Loucy (cell line): ENCODE measurements at regions not wholly inside any gene's neighbourhood (a gene's known extent, or its start where the extent isn't known, plus 50 kb on each side); places are given as distances from the start of the nearest gene placed in this dataset.

Experiments
- H2AFZ ChIP-seq: fragments of 200-600 bp; sonication (generic); 2 replicates; pipeline ENCODE4 v1.6.0; 2016; ENCODE audit warnings: antibody characterized with exemption, mild to moderate bottlenecking, low read length, moderate library complexity
- H3F3A ChIP-seq: fragments of 200-600 bp; 2 replicates; pipeline ENCODE4 v1.6.0; 2016; ENCODE audit warnings: antibody characterized with exemption, low read depth, mild to moderate bottlenecking
- H3K27me3 ChIP-seq: fragments of 200-600 bp; sonication (generic); 2 replicates; pipeline ENCODE4 v1.6.1; 2014; ENCODE audit warnings: low read length, mild to moderate bottlenecking; ENCODE audit not compliant: insufficient read depth, poor library complexity, severe bottlenecking
- H3K36me3 ChIP-seq: fragments of 200-600 bp; sonication (generic); 2 replicates; pipeline ENCODE4 v1.6.1; 2016; ENCODE audit warnings: low read length; ENCODE audit not compliant: insufficient read depth
- H3K4me1 ChIP-seq: fragments of 200-600 bp; sonication (generic); 2 replicates; pipeline ENCODE4 v1.5.1; 2014; ENCODE audit warnings: low read length, mild to moderate bottlenecking; ENCODE audit not compliant: insufficient read depth, poor library complexity, severe bottlenecking
- H3K4me2 ChIP-seq: fragments of 200-600 bp; sonication (generic); 2 replicates; pipeline ENCODE4 v1.6.0; 2014; ENCODE audit warnings: antibody characterized with exemption, low read length, low read depth, mild to moderate bottlenecking; ENCODE audit not compliant: poor library complexity, severe bottlenecking
- H3K4me3 ChIP-seq: fragments of 200-600 bp; sonication (generic); 2 replicates; pipeline ENCODE4 v1.5.1; 2014; ENCODE audit warnings: low read length, mild to moderate bottlenecking, mixed read lengths; ENCODE audit not compliant: poor library complexity, severe bottlenecking
- H3K79me2 ChIP-seq: fragments of 200-600 bp; sonication (generic); 2 replicates; pipeline ENCODE4 v1.6.1; 2014; ENCODE audit warnings: low read length; ENCODE audit not compliant: insufficient read depth
- H3K9ac ChIP-seq: fragments of 200-600 bp; sonication (generic); 2 replicates; pipeline ENCODE4 v1.6.0; 2014; ENCODE audit warnings: mild to moderate bottlenecking, low read depth, low read length, moderate library complexity; ENCODE audit not compliant: poor library complexity, severe bottlenecking
- H3K9me2 ChIP-seq: fragments of 200-600 bp; sonication (generic); replicated peaks from 2 replicates; pipeline ENCODE4 v1.6.1; 2016; ENCODE audit warnings: low read depth, low read length, mixed read lengths
- H3K9me3 ChIP-seq: fragments of 200-600 bp; sonication (generic); 2 replicates; pipeline ENCODE4 v1.6.1; 2014; ENCODE audit warnings: mild to moderate bottlenecking, antibody characterized with exemption, low read length, low read depth; ENCODE audit not compliant: insufficient read depth
- H4K20me1 ChIP-seq: fragments of 200-600 bp; sonication (generic); 2 replicates; pipeline ENCODE4 v1.6.0; 2014; ENCODE audit warnings: antibody characterized with exemption, low read length, mild to moderate bottlenecking; ENCODE audit not compliant: insufficient read depth, poor library complexity, severe bottlenecking
- EZH2phosphoT487 ChIP-seq: fragments of 200-600 bp; IDR thresholded peaks from 2 replicates; pipeline ENCODE4 v1.6.1; 2018; ENCODE audit warnings: antibody characterized with exemption, mild to moderate bottlenecking, moderate library complexity, borderline replicate concordance
- TF ChIP-seq, protein P1 (sequence below): fragments of 200-600 bp; sonication (generic); conservative IDR thresholded peaks from 2 replicates; pipeline ENCODE4 v1.5.1; 2014; ENCODE audit warnings: mild to moderate bottlenecking, antibody characterized with exemption, low read length

DNA sequence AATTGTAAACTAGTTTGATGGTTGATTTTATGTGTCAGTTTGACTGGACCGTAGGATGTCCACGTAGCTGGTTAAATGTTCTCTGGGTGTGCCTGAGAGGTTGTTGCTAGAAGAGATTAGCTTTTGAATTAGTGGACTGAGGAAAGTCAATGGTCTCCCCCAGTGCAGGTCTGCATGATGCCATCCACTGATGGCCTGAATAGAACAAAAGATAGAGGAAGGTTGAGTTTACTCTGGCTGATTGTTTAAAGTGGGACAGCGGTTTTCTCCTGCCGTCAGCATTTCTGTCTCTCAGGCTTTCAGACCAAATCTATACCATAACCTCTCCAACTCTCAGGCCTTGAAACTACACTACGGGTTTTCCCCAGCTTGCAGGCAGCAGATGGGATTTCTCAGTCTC, 899.2 kb upstream of the WWC1 start:
- Histone ChIP-seq H3F3A (no peaks in the 10 kb centered on the region), H3K9me2 (no peaks in the 10 kb centered on the region), H4K20me1 (no peaks in the 10 kb centered on the region), H3K27me3 (no peaks in the 10 kb centered on the region), H3K4me3 (no peak overlapping the region), H2AFZ (no peak overlapping the region), H3K4me1 (no peaks in the 10 kb centered on the region), H3K79me2 (no peaks in the 10 kb centered on the region), H3K9me3 (no peaks in the 10 kb centered on the region), H3K4me2 (no peak overlapping the region), H3K36me3 (no peaks in the 10 kb centered on the region), H3K9ac (no peak overlapping the region)
- no peak for TF ChIP-seq EZH2phosphoT487
- TF ChIP-seq, protein P1, sequence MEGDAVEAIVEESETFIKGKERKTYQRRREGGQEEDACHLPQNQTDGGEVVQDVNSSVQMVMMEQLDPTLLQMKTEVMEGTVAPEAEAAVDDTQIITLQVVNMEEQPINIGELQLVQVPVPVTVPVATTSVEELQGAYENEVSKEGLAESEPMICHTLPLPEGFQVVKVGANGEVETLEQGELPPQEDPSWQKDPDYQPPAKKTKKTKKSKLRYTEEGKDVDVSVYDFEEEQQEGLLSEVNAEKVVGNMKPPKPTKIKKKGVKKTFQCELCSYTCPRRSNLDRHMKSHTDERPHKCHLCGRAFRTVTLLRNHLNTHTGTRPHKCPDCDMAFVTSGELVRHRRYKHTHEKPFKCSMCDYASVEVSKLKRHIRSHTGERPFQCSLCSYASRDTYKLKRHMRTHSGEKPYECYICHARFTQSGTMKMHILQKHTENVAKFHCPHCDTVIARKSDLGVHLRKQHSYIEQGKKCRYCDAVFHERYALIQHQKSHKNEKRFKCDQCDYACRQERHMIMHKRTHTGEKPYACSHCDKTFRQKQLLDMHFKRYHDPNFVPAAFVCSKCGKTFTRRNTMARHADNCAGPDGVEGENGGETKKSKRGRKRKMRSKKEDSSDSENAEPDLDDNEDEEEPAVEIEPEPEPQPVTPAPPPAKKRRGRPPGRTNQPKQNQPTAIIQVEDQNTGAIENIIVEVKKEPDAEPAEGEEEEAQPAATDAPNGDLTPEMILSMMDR: no peak

DNA sequence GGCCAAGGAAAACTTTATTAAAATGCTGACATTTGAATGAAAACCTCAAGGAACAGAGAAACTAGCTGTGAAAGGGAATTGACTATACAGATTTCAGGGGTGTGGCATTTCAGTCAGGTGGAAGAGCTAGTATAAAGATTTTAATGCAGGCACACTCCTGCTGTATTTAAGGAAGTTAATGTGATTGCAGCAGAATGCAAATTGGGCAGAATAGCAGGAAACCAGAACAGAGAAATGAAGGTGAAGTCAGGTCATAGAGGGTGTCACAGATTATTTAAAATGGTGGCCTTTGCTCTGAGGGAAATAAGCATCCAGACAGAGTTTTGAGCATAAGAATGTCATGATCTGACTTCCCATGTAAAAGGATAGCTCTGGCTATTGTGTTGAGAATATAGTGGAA, 898.1 kb upstream of the WWC1 start:
- no peak overlapping the region for H3K4me3 ChIP-seq
- H3K9ac ChIP-seq: no peak overlapping the region
- no peaks in the 10 kb centered on the region for H3K9me2 ChIP-seq
- H3K9me3 ChIP-seq: no peaks in the 10 kb centered on the region
- H3K4me1 ChIP-seq: no peaks in the 10 kb centered on the region
- no peak overlapping the region for H3K4me2 ChIP-seq
- no peak for TF ChIP-seq EZH2phosphoT487
- TF ChIP-seq, protein P1: no peak
- no peak overlapping the region for H2AFZ ChIP-seq
- H3K27me3 ChIP-seq: no peaks in the 10 kb centered on the region
- no peaks in the 10 kb centered on the region for H4K20me1 ChIP-seq
- no peaks in the 10 kb centered on the region for H3K36me3 ChIP-seq
- H3K79me2 ChIP-seq: no peaks in the 10 kb centered on the region
- no peaks in the 10 kb centered on the region for H3F3A ChIP-seq

DNA sequence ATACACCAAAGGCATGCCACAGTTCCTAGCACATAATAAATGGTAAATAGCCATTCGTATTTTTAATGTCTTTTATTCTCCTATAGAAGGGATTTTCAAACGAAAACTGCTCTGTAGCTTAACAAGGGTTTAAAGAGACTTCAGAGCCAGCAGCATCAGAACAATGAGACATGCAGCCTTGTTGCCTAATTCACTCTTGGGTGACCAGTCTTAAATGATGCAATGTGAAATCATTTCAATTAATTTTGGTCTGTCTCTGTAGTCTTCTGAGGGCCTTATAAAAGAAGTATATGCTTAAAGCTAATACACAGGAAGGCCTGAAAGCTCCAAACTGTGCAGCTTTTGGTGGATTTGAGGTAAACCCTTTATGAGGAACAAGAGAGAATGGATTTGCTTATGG, 888.8 kb upstream of the WWC1 start:
- H3K9ac ChIP-seq: no peak overlapping the region
- no peak overlapping the region for H2AFZ ChIP-seq
- no peaks in the 10 kb centered on the region for H3F3A ChIP-seq
- H3K79me2 ChIP-seq: no peaks in the 10 kb centered on the region
- no peaks in the 10 kb centered on the region for H4K20me1 ChIP-seq
- no peak overlapping the region for H3K4me2 ChIP-seq
- H3K4me3 ChIP-seq: no peak overlapping the region
- H3K9me2 ChIP-seq: no peaks in the 10 kb centered on the region
- no peaks in the 10 kb centered on the region for H3K4me1 ChIP-seq
- no peaks in the 10 kb centered on the region for H3K9me3 ChIP-seq
- TF ChIP-seq, protein P1: no peak
- TF ChIP-seq EZH2phosphoT487: no peak
- no peaks in the 10 kb centered on the region for H3K36me3 ChIP-seq
- H3K27me3 ChIP-seq: no peaks in the 10 kb centered on the region
